Activated CD4-positive, alpha-beta T cell treated with anti-CD3 and anti-CD28 coated beads, Interleukin-2, amount 50 U/mL, for 48 hours (primary cell): ENCODE measurements at regions not wholly inside any gene's neighbourhood (a gene's known extent, or its start where the extent isn't known, plus 50 kb on each side); places are given as distances from the start of the nearest gene placed in this dataset.
"Not testable (repeated sequence)": the region's sequence is repeated elsewhere in the genome, so short reads cannot be mapped to it uniquely, and the experiment has no call there.

Experiments used
- DNase-seq, 2 experiments: peaks; one replicate each; pipeline ENCODE4 v3.0.0-alpha.2; 2020

- DNase-seq = no peak
Observed at GRCh38 chr7:69388452-69389137, 209.7 kb upstream of the AUTS2 start.

- no peak for DNase-seq
Observed at GRCh38 chr7:69389216-69389615, 209.1 kb upstream of the AUTS2 start.

DNA sequence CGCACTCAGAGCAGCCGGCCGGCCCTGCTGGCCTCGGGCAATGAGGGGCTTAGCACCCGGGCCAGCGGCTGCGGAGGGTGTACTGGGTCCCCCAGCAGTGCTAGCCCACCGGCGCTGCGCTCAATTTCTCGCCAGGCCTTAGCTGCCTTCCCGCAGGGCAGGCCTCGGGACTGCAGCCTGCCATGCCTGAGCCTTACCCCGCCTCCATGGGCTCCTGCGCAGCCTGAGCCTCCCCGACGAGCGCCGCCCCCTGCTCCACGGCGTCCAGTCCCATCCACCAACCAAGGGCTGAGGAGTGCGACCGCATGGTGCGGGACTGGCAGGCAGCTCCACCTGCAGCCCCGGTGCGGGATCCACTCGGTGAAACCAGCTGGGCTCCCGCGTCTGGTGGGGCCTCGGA is 204.4 kb upstream of the AUTS2 start:
- DNase-seq = not testable (repeated sequence)

DNA sequence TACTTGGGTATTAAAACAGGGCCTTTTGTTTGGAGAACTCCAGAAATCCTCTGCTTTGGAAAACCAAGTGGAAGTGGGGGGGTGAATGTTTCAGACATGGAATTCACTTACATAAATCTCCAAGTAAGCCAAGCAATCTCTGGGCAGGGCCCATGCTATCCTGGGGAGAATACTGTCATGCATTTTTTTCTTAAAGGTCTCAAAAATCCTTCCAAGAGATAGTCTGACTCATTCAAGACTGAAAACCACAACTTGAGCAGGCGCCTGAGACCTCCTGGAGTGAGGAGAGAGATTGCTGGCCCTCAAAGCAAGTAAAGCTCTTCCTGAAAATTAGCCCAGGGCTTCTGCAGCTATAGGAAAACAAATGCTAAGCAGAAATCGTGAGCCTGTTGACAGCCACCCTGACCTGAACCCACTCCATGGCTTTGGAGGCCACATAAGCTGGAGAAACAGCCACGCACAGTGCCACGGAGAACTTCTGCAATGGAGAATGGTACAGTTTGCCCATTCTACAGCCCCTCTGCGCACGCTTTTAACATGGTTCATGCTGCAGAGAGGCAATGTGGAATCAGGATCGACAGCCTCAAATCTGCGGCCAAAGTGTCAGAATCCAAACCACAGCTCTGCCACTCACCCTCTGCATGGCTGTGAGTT is 203.1 kb upstream of the AUTS2 start:
- DNase-seq = no peak

DNA sequence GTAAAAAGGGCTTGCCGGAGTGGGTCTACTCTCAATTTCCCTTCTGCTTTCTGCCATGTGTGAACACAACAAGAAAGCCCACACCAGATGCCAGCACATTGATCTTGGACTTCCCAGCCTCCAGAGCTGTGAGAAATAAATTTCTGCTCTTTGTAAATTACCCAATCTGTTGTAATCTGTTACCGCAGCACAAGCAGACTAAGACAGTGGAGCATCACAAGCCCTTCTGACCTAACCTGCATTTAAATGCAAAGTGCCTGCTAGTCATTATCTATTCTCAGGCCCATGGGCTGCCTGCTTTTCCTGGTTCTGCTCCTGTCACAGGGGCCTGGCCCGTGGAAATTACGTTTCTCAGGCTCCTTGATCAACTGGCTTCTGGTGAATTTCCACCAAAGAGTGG is 199.3 kb upstream of the AUTS2 start:
- DNase-seq = no peak

DNA sequence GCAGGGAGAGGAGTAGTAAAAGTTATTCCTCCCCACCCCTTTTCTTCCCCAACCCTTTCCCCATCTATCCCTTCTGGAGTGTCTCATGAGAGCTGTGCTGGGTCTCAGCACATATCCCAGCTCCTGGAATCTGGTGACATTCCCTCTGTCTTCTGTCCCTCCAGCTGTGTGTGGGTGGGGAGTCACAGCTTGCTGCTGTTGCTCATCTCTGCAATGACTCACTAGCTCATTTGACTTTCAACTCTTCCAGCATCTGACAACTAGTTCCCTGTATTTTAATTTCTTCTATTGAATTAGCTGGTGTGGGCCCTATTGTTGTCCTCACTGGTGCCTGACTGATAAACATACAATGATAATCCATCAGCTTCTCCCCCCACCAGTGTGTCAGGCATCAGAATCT is 198.9 kb upstream of the AUTS2 start:
- DNase-seq = no peak

DNA sequence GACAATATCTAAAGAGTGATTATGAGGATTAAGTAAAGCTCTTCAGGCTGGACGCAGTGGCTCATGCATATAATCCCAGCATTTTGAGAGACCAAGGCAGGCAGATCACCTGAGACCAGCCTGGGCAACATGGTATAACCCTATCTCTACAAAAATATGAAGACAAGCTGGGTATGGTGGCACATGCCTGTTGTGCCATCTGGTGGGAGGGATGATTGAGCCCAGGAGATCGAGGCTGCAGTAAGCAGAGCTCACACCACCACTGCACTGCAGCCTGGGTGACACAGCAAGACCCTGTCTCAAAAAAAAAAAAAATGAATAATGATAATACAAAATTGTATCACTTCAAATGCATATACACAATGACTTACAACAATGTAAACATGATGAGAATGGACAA is 195.6 kb upstream of the AUTS2 start:
- DNase-seq = no peak

- no peak for DNase-seq
Observed at GRCh38 chr7:69403169-69403568, 195.1 kb upstream of the AUTS2 start.

- DNase-seq = no peak
Observed at GRCh38 chr7:69411018-69411417, 187.3 kb upstream of the AUTS2 start.

- no peak for DNase-seq
Observed at GRCh38 chr7:69411466-69411865, 186.8 kb upstream of the AUTS2 start.

DNA sequence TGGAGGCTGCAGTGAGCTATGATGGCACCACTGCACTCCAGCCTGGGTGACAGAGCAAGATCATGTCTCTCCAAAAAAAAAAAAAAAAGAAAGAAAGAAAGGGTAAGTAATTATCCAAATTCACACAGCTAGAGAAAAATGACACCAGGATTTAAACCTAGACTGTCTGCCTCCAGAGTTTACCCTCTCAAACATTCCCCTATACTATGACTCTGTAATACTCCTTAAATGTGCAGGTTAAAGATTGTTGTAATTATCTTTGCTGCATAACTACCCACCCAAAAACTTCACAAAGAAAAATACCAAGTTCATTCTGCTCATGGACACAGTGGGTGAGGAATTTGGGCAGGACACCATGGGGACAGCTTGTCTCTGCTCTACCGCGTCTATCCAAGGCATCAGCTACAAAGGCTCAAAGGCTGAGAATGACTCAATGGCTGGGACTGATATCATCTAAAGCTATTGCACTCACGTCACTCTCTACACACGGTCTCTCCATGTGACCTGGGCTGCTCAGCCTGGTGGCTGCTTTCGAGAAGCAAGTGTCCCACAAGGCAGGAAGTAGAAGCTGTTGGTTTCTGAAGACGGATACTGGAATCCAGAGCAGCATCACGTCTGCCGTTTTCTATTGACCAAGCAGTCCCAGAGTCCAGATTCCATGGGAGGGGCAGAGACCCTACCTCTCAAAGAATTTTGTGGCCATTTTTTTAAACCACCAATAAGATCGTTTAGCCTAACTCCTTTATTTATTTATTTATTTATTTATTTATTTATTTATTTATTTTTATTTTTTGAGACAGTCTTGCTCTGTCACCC is 185.7 kb upstream of the AUTS2 start:
- DNase-seq = no peak

DNA sequence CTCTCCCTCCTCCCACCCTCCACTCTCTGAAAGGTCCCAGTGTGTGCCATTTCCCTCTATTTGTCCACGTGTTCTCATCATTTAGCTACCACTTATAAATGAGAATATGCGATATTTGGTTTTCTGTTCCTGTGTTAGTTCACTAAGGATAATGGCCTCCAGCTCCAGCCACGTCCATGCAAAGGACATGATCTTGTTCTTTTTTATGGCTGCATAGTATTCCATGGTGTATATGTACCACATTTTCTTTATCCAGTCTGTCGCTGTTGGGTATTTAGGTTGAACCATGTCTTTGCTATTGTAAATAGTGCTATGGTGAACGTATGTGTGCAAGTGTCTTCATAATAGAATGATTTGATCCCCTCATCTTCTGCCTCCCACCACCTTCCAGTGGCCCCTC is 183.7 kb upstream of the AUTS2 start:
- DNase-seq = no peak

GRCh38 chr7:69418869-69419670 is 179.2 kb upstream of the AUTS2 start:
- DNase-seq = no peak

DNA sequence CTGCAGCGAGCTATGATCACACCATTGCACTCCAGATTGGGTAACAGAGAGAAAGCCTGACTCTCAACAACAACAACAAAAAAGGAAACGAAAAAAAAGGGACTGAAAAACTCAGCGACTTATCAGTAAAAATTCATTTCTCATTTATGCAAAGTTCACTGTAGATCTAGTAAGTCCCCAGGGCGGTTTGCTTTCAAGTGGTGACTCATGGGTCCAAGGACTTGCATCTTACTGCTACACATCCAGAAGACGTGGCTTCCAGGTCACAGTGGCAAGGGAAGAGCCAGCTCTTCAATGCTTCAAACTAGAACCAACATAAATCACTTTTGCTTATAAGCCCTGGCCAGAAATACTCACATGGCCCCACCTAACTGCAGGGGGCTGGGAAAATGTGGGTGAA is 178.3 kb upstream of the AUTS2 start:
- no peak for DNase-seq

GRCh38 chr7:69422574-69422985 is 175.7 kb upstream of the AUTS2 start:
- no peak for DNase-seq

- no peak for DNase-seq
Observed at GRCh38 chr7:69426705-69427104, 171.6 kb upstream of the AUTS2 start.

DNA sequence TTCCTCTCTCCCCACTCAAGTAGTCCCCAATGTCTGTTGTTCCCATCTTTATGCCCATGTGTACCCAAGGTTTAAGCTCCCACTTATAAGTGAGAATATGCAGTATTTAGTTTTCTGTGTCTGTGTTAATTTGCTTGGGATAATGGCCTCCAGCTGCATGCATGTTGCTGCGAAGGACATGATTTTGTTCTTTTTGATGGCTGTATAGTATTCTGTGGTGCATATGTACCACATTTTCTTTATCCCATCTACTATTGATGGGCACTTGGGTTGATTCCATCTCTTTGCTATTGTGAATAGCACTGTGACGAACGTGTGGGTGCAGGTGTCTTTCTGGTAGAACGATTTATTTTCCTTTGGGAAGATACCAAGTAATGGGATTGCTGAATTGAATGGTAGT is 170.2 kb upstream of the AUTS2 start:
- no peak for DNase-seq

- DNase-seq = no peak
Observed at GRCh38 chr7:69429911-69430383, 168.3 kb upstream of the AUTS2 start.

GRCh38 chr7:69430384-69431021 is 167.8 kb upstream of the AUTS2 start:
- no peak for DNase-seq

- no peak for DNase-seq
Observed at GRCh38 chr7:69431626-69432025, 166.6 kb upstream of the AUTS2 start.

GRCh38 chr7:69432276-69432675 is 166.0 kb upstream of the AUTS2 start:
- DNase-seq = not testable (repeated sequence)

DNA sequence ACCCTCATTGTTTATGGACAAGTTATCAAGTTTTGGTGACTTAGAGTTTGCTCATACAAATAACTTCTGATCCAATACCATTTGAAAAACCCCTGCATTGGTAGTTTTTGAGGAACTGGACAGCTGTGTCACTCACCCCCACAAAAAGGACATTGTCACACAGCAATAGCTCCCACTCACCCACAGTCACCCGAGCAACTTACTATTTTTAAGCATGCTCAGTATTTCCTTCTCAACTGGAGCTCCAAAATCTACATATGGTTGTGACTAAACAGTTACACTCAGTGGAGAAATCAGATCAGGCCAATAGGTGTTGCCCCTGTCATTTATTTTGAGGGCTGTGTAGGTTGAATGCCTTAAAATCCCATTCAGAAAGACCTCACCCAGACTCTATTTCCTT is 165.2 kb upstream of the AUTS2 start:
- no peak for DNase-seq
